Lower lobe of right lung (tissue), 2 donors: ENCODE measurements at regions not wholly inside any gene's neighbourhood (a gene's known extent, or its start where the extent isn't known, plus 50 kb on each side); places are given as distances from the start of the nearest gene placed in this dataset.
"Not testable (repeated sequence)": the region's sequence is repeated elsewhere in the genome, so short reads cannot be mapped to it uniquely, and the experiment has no call there.

Experiments
- ATAC-seq, 2 donors: fragments of 200-7000 bp; cut with Tn5 transposase; one replicate each; pipeline ENCODE4 v1.9.1; 2020 to 2022; ENCODE audit warnings: mild to moderate bottlenecking in 2 of 2, moderate library complexity in 2 of 2
- DNase-seq: peaks from one replicate; pipeline ENCODE4 v3.0.0-alpha.2; 2020
- H3K27ac ChIP-seq: fragments of 200-600 bp; one replicate; pipeline ENCODE4 v1.8.0; 2022
- H3K27me3 ChIP-seq: fragments of 200-600 bp; one replicate; pipeline ENCODE4 v1.8.0; 2022; ENCODE audit warnings: low read depth
- H3K36me3 ChIP-seq: fragments of 200-600 bp; one replicate; pipeline ENCODE4 v1.8.0; 2022; ENCODE audit warnings: mild to moderate bottlenecking
- H3K4me1 ChIP-seq: fragments of 200-600 bp; one replicate; pipeline ENCODE4 v1.8.0; 2022
- H3K4me3 ChIP-seq: fragments of 200-600 bp; one replicate; pipeline ENCODE4 v1.8.0; 2022; ENCODE audit warnings: mild to moderate bottlenecking
- H3K9me3 ChIP-seq: fragments of 200-600 bp; one replicate; pipeline ENCODE4 v1.8.0; 2022
- CTCF ChIP-seq: fragments of 200-600 bp; IDR thresholded peaks from one replicate; pipeline ENCODE4 v1.8.0; 2022; ENCODE audit warnings: antibody characterized with exemption, mild to moderate bottlenecking
- intact Hi-C: fragments of 100-400 bp; cut with DNase I; formaldehyde crosslinking; loops from one replicate; pipeline ENCODE4 v1.11.0; 2022
- donor health status: DM: no; HTN: yes; CAD: no; lungs with severe emphysema.

GRCh38 chr6:48986845-48987244, 476.2 kb downstream of the MMUT start:
- TF ChIP-seq CTCF: no peak
- no peaks in the 10 kb centered on the region for H3K27me3 ChIP-seq
- no peak for ATAC-seq
- H3K27ac ChIP-seq: no peak overlapping the region
- no peak for DNase-seq
- no peaks in the 10 kb centered on the region for H3K4me1 ChIP-seq
- intact Hi-C loops: no loop called here
- no peak overlapping the region for H3K4me3 ChIP-seq
- peaks cover 5% of the 10 kb centered on the region for H3K9me3 ChIP-seq
- H3K36me3 ChIP-seq: no peaks in the 10 kb centered on the region

GRCh38 chr6:48986105-48986504, 476.9 kb downstream of the MMUT start:
- no peaks in the 10 kb centered on the region for H3K36me3 ChIP-seq
- no peak for DNase-seq
- no peak for TF ChIP-seq CTCF
- no peak overlapping the region for H3K27ac ChIP-seq
- peaks cover 5% of the 10 kb centered on the region for H3K9me3 ChIP-seq
- H3K4me1 ChIP-seq: no peaks in the 10 kb centered on the region
- no peak for ATAC-seq
- intact Hi-C loops: no loop called here
- no peaks in the 10 kb centered on the region for H3K27me3 ChIP-seq
- no peak overlapping the region for H3K4me3 ChIP-seq

- Histone ChIP-seq H3K4me3 (no peak overlapping the region), H3K36me3 (no peaks in the 10 kb centered on the region), H3K27ac (no peak overlapping the region), H3K27me3 (no peaks in the 10 kb centered on the region), H3K9me3 (peaks cover 5% of the 10 kb centered on the region), H3K4me1 (no peaks in the 10 kb centered on the region)
- intact Hi-C loops: no loop called here
- ATAC-seq (no peak), DNase-seq (no peak)
- TF ChIP-seq CTCF: no peak
Observed at GRCh38 chr6:48985025-48985424, 478.0 kb downstream of the MMUT start.

GRCh38 chr6:48983968-48984367, 479.1 kb downstream of the MMUT start:
- H3K27ac ChIP-seq, H3K4me3 ChIP-seq, H3K4me1 ChIP-seq, DNase-seq, intact Hi-C loops, H3K9me3 ChIP-seq, ATAC-seq, H3K36me3 ChIP-seq, H3K27me3 ChIP-seq: not testable (repeated sequence)

GRCh38 chr6:48983377-48983776, 479.7 kb downstream of the MMUT start:
- Histone ChIP-seq H3K4me1 (no peaks in the 10 kb centered on the region), H3K27me3 (no peaks in the 10 kb centered on the region), H3K36me3 (no peaks in the 10 kb centered on the region), H3K9me3 (no peaks in the 10 kb centered on the region), H3K4me3 (no peak overlapping the region), H3K27ac (no peak overlapping the region)
- ATAC-seq (no peak), DNase-seq (no peak)
- no peak for TF ChIP-seq CTCF
- intact Hi-C loops: no loop called here

- H3K9me3 ChIP-seq: no peaks in the 10 kb centered on the region
- H3K4me1 ChIP-seq: no peaks in the 10 kb centered on the region
- intact Hi-C loops: no loop called here
- no peak for DNase-seq
- no peak for TF ChIP-seq CTCF
- no peaks in the 10 kb centered on the region for H3K27me3 ChIP-seq
- H3K27ac ChIP-seq: no peak overlapping the region
- no peaks in the 10 kb centered on the region for H3K36me3 ChIP-seq
- ATAC-seq: no peak
- H3K4me3 ChIP-seq: no peak overlapping the region
Observed at GRCh38 chr6:48979806-48980205, 483.2 kb downstream of the MMUT start.
